ENCODE measurements at regions not wholly inside any gene's neighbourhood (a gene's known extent, or its start where the extent isn't known, plus 50 kb on each side); places are given as distances from the start of the nearest gene placed in this dataset.

- TF ChIP-seq SP1 (IDR thresholded peaks at IDR 0.05) = no peak
- no peak for TF ChIP-seq FOXA1 (IDR thresholded peaks at IDR 0.05)
- no peak for TF ChIP-seq CTBP1 (IDR thresholded peaks at IDR 0.05; ENCODE audit: borderline replicate concordance)
- TF ChIP-seq ELF4 (IDR thresholded peaks at IDR 0.05) = no peak
Observed at GRCh38 chr11:28715726-28716125, 607.5 kb downstream of the METTL15 start.
